Vagina (tissue), 2 donors: ENCODE measurements at regions not wholly inside any gene's neighbourhood (a gene's known extent, or its start where the extent isn't known, plus 50 kb on each side); places are given as distances from the start of the nearest gene placed in this dataset.

Source experiments
- DNase-seq, 2 donors: peaks; one replicate each; pipeline ENCODE4 v3.0.0-alpha.2; 2017; ENCODE audit errors: extremely low spot score in 2 of 2
- H3K27ac ChIP-seq: fragments of 200-600 bp; sonication (generic); one replicate; pipeline ENCODE4 v1.5.1; 2019
- H3K27me3 ChIP-seq: fragments of 200-600 bp; sonication (generic); one replicate; pipeline ENCODE4 v1.5.1; 2019
- H3K36me3 ChIP-seq, 2 donors: fragments of 200-600 bp; sonication (generic); one replicate each; pipeline ENCODE4 v1.5.1; 2017 to 2019
- H3K4me1 ChIP-seq: fragments of 200-600 bp; sonication (generic); one replicate; pipeline ENCODE4 v1.5.1; 2019
- H3K4me3 ChIP-seq, 2 donors: fragments of 200-600 bp; sonication (generic); 1 replicate in 1 of 2; 2 replicates in 1 of 2; pipeline ENCODE4 v1.5.1; 2016 to 2019
- H3K9me3 ChIP-seq: fragments of 200-600 bp; sonication (generic); one replicate; pipeline ENCODE4 v1.5.1; 2019
- CTCF ChIP-seq, 3 experiments: fragments of 450-650 bp in 2 of 3; fragments of 200-600 bp in 1 of 3; sonication (generic) in 1 of 3; IDR thresholded peaks; one replicate each; pipeline ENCODE4 v1.5.1; 2017 to 2019; ENCODE audit warnings: antibody characterized with exemption in 3 of 3, mild to moderate bottlenecking in 2 of 3, moderate library complexity in 2 of 3
- POLR2A ChIP-seq, 2 donors: fragments of 450-650 bp; IDR thresholded peaks; one replicate each; pipeline ENCODE4 v1.6.1; 2017; ENCODE audit warnings: antibody characterized with exemption in 2 of 2, mild to moderate bottlenecking in 2 of 2, moderate library complexity in 2 of 2
- POLR2AphosphoS5 ChIP-seq, 2 donors: sonication (generic); formaldehyde crosslinking; IDR thresholded peaks; one replicate each; pipeline ENCODE4 v1.9.0; 2017; ENCODE audit warnings: antibody characterized with exemption in 2 of 2, mild to moderate bottlenecking in 2 of 2, low read depth in 1 of 2; ENCODE audit not compliant: insufficient read depth in 1 of 2
- intact Hi-C: fragments of 100-400 bp; cut with DNase I; formaldehyde crosslinking; loops from one replicate; pipeline ENCODE4 v1.15.1; 2023

DNA sequence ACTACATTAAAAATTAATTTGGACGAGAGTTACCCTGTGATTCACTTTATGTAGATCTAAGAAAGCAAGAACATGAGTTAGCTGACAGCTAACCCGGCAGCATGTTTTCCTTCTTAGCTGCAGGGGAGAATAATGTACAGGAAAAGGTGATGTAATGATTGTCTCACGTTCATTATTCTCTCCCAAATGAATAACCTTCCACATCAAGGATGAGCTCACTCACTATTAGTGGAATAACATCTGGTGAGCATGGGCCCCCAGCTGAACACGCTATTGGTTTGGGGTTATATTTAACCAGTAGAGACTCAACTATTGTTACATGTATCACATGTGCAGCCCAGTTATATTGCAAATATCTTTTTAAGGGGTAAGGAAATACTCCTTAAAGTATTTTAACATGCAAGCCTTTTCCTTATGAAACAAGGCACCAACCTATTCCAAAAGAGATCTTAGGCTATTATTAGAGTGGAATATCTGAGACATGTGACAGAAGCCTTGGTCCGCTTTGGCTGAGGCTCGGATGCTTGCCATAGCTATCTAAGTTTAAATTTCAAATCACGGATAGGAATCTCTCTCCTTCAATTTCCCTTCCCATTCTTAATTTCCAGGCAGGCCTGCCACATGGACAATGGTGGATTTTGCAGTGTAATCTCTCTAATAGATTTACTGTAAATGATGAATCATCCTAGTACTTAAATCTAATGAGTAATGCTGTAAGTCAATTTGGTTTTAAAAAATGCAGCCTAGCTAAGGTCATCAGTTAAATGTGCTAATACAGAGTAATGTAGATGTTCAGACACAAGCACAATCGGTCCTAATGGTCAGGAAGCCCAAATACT, 99.0 kb upstream of the OTUD4 start:
- DNase-seq: no peak
- intact Hi-C loops: no loop called here
- Histone ChIP-seq H3K27ac (no peak overlapping the region), H3K4me1 (peaks cover 12% of the 10 kb centered on the region), H3K36me3 (no peaks in the 10 kb centered on the region), H3K9me3 (no peaks in the 10 kb centered on the region), H3K27me3 (no peaks in the 10 kb centered on the region), H3K4me3 (no peak overlapping the region)
- TF ChIP-seq POLR2A (IDR thresholded peaks at IDR 0.05) (no peak), POLR2AphosphoS5 (IDR thresholded peaks at IDR 0.05; ENCODE audit: insufficient read depth in 1 of 2, low read depth in 1 of 2) (peak in 1 of 2 donors; percentile 8)

GRCh38 chr4:145278341-145279121, 98.1 kb upstream of the OTUD4 start:
- Histone ChIP-seq H3K4me1 (peaks cover 12% of the 10 kb centered on the region), H3K4me3 (no peak overlapping the region), H3K36me3 (no peaks in the 10 kb centered on the region), H3K27me3 (no peaks in the 10 kb centered on the region), H3K27ac (no peak overlapping the region), H3K9me3 (no peaks in the 10 kb centered on the region)
- TF ChIP-seq CTCF (IDR thresholded peaks at IDR 0.05): no peak
- no peak for TF ChIP-seq POLR2AphosphoS5 (IDR thresholded peaks at IDR 0.05; ENCODE audit: insufficient read depth in 1 of 2, low read depth in 1 of 2)
- TF ChIP-seq POLR2A (IDR thresholded peaks at IDR 0.05): no peak
- no peak for DNase-seq
- intact Hi-C loops: no loop called here

- TF ChIP-seq CTCF (IDR thresholded peaks at IDR 0.05) (no peak), POLR2A (IDR thresholded peaks at IDR 0.05) (no peak), POLR2AphosphoS5 (IDR thresholded peaks at IDR 0.05; ENCODE audit: insufficient read depth in 1 of 2, low read depth in 1 of 2) (no peak)
- no peaks in the 10 kb centered on the region for H3K27me3 ChIP-seq
- intact Hi-C loops: no loop called here
These were observed 96.6 kb upstream of the OTUD4 start for GRCh38 chr4:145277011-145277410.

DNA sequence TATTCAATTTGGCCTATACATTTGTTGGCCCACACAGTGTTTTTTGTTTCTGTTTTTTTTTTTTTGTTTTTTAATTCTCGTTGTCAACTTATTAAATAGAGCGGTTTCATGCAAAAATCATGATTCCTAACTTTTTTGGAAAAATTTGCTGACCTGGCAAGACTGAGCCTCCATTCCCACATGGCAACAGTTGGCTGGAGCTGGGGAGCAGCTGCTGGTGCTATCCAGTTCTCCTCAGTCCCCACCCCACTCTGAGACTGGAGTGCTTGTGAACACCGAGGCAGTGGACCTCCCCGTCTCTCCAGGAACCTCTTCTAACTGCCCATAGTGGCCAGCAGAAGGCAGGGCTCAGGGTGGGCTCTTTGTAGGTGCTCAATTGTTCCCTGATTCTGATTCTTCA, 95.7 kb upstream of the OTUD4 start:
- Histone ChIP-seq H3K27ac (no peak overlapping the region), H3K36me3 (no peaks in the 10 kb centered on the region)
- intact Hi-C loops: no loop called here

More at GRCh38 chr4:145277011-145277410, 96.6 kb upstream of the OTUD4 start:
- H3K36me3 ChIP-seq: no peaks in the 10 kb centered on the region
- H3K4me3 ChIP-seq: no peak overlapping the region
- no peak for DNase-seq
- H3K27ac ChIP-seq: no peak overlapping the region
- peaks cover 12% of the 10 kb centered on the region for H3K4me1 ChIP-seq
- H3K9me3 ChIP-seq: no peaks in the 10 kb centered on the region

More for the DNA sequence above, 95.7 kb upstream of the OTUD4 start:
- TF ChIP-seq CTCF (IDR thresholded peaks at IDR 0.05) (no peak), POLR2AphosphoS5 (IDR thresholded peaks at IDR 0.05; ENCODE audit: insufficient read depth in 1 of 2, low read depth in 1 of 2) (no peak), POLR2A (IDR thresholded peaks at IDR 0.05) (no peak)
- no peaks in the 10 kb centered on the region for H3K27me3 ChIP-seq
- no peaks in the 10 kb centered on the region for H3K9me3 ChIP-seq
- H3K4me3 ChIP-seq: no peak overlapping the region
- H3K4me1 ChIP-seq: peaks cover 12% of the 10 kb centered on the region
- no peak for DNase-seq
